GM18520 (cell line): ENCODE measurements at regions not wholly inside any gene's neighbourhood (a gene's known extent, or its start where the extent isn't known, plus 50 kb on each side); places are given as distances from the start of the nearest gene placed in this dataset.
"Not testable (repeated sequence)": the region's sequence is repeated elsewhere in the genome, so short reads cannot be mapped to it uniquely, and the experiment has no call there.

Experiments used
- ATAC-seq: cut with Tn5 transposase; IDR thresholded peaks from one replicate; pipeline ENCODE4 v1.9.1; 2021; ENCODE audit not compliant: unreplicated experiment

GRCh38 chr1:80170811-80171485, 1164.4 kb upstream of the ADGRL4 start:
- ATAC-seq = no peak

- ATAC-seq = no peak
Measured at GRCh38 chr1:80164150-80164549, 1157.6 kb upstream of the ADGRL4 start.

- ATAC-seq = no peak
Measured at GRCh38 chr1:80163686-80164085, 1157.2 kb upstream of the ADGRL4 start.

- ATAC-seq = no peak
Measured at GRCh38 chr1:80158771-80159170, 1152.2 kb upstream of the ADGRL4 start.

- ATAC-seq = no peak
Measured at GRCh38 chr1:80158266-80158665, 1151.7 kb upstream of the ADGRL4 start.

- ATAC-seq = no peak
Measured at GRCh38 chr1:80155371-80155770, 1148.8 kb upstream of the ADGRL4 start.

GRCh38 chr1:80154176-80154575, 1147.6 kb upstream of the ADGRL4 start:
- no peak for ATAC-seq

- ATAC-seq = no peak
Measured at GRCh38 chr1:80153762-80154161, 1147.2 kb upstream of the ADGRL4 start.

- ATAC-seq = no peak
Measured at GRCh38 chr1:80143361-80143760, 1136.8 kb upstream of the ADGRL4 start.

- ATAC-seq = not testable (repeated sequence)
Measured at GRCh38 chr1:80137946-80138602, 1131.5 kb upstream of the ADGRL4 start.

GRCh38 chr1:80113168-80114038, 1106.9 kb upstream of the ADGRL4 start:
- ATAC-seq = no peak

- no peak for ATAC-seq
Measured at GRCh38 chr1:80101159-80101558, 1094.6 kb upstream of the ADGRL4 start.

GRCh38 chr1:80099713-80100112, 1093.2 kb upstream of the ADGRL4 start:
- no peak for ATAC-seq

- ATAC-seq = no peak
Measured at GRCh38 chr1:80085067-80085466, 1078.5 kb upstream of the ADGRL4 start.

- no peak for ATAC-seq
Measured at GRCh38 chr1:80083892-80084291, 1077.4 kb upstream of the ADGRL4 start.

- no peak for ATAC-seq
Measured at GRCh38 chr1:80076469-80076868, 1069.9 kb upstream of the ADGRL4 start.

- ATAC-seq = no peak
Measured at GRCh38 chr1:80075351-80075750, 1068.8 kb upstream of the ADGRL4 start.

- no peak for ATAC-seq
Measured at GRCh38 chr1:80072563-80072962, 1066.0 kb upstream of the ADGRL4 start.

- no peak for ATAC-seq
Measured at GRCh38 chr1:80066060-80066459, 1059.5 kb upstream of the ADGRL4 start.

- ATAC-seq = no peak
Measured at GRCh38 chr1:80064524-80064923, 1058.0 kb upstream of the ADGRL4 start.

- no peak for ATAC-seq
Measured at GRCh38 chr1:80059940-80060339, 1053.4 kb upstream of the ADGRL4 start.

- ATAC-seq = no peak
Measured at GRCh38 chr1:80056179-80056578, 1049.6 kb upstream of the ADGRL4 start.
